ENCODE measurements at regions not wholly inside any gene's neighbourhood (a gene's known extent, or its start where the extent isn't known, plus 50 kb on each side); places are given as distances from the start of the nearest gene placed in this dataset.

DNA sequence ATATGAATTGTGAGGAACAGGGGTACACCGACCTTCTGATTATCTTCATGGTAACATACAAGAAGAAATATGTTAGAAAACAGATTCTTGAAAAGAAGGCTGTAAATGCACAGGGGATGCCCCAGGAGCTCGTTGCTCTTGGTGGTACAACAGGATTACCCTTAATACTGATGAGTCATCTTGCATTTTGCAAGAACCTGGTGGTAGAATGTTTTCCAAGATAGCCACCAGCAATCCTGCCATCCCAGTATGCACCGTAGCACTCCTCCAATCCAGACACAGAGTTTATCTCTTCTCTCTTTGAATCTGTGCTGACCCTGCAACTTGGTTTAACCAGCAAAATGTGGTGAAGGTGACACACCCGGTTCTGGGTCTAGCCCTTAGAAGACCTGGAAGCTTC, 238.3 kb downstream of the EN1 start:
- no peak overlapping the region for H3K4me3 ChIP-seq (ENCODE audit: low read depth, low read length)
- H3K9ac ChIP-seq: no peak overlapping the region
- no peaks in the 10 kb centered on the region for H3K27me3 ChIP-seq (ENCODE audit: control insufficient read depth, insufficient read depth, low read length)
- no peak overlapping the region for H2AFZ ChIP-seq
- TF ChIP-seq CTCF (IDR thresholded peaks at IDR 0.05): no peak
- no peaks in the 10 kb centered on the region for H3K4me1 ChIP-seq
- H3K27ac ChIP-seq: no peak overlapping the region
- no peaks in the 10 kb centered on the region for H3K79me2 ChIP-seq
- no peaks in the 10 kb centered on the region for H3K36me3 ChIP-seq (ENCODE audit: control insufficient read depth, insufficient read depth, low read length)
- no peaks in the 10 kb centered on the region for H3K9me3 ChIP-seq (ENCODE audit: control insufficient read depth, low read length)
- H3K4me2 ChIP-seq (ENCODE audit: low read length): no peak overlapping the region

GRCh38 chr2:118607641-118608040, 239.8 kb downstream of the EN1 start:
- Histone ChIP-seq H3K4me2 (ENCODE audit: low read length) (no peak overlapping the region), H3K9me3 (ENCODE audit: control insufficient read depth, low read length) (no peaks in the 10 kb centered on the region), H3K9ac (no peak overlapping the region), H3K4me1 (no peaks in the 10 kb centered on the region), H3K27me3 (ENCODE audit: control insufficient read depth, insufficient read depth, low read length) (no peaks in the 10 kb centered on the region), H3K79me2 (no peaks in the 10 kb centered on the region), H3K36me3 (ENCODE audit: control insufficient read depth, insufficient read depth, low read length) (no peaks in the 10 kb centered on the region), H3K4me3 (ENCODE audit: low read depth, low read length) (no peak overlapping the region), H2AFZ (no peak overlapping the region), H3K27ac (no peak overlapping the region)
- TF ChIP-seq CTCF (IDR thresholded peaks at IDR 0.05): no peak

DNA sequence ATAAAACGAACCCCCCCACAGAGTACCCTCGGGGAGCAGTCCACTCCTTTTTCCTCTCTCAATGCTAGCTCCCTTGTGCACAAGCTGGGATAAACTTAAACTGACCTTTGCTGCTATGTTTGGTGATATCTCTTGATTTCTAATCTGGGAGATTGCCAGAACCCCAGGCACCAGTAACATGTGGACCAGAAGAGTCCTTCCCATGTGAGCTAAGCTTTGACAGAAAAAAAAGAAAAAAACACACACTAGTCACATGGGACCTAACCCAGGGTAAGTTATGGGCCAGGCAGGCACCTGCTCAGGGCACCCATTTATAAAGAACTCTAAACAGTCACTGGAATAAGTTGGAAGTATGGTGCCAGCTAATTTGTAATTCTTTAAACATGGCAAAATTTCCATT, 242.6 kb downstream of the EN1 start:
- TF ChIP-seq CTCF (IDR thresholded peaks at IDR 0.05): no peak

GRCh38 chr2:118604371-118604770, 243.1 kb downstream of the EN1 start:
- H3K79me2 ChIP-seq: no peaks in the 10 kb centered on the region
- no peaks in the 10 kb centered on the region for H3K4me1 ChIP-seq
- no peaks in the 10 kb centered on the region for H3K27me3 ChIP-seq (ENCODE audit: control insufficient read depth, insufficient read depth, low read length)
- no peaks in the 10 kb centered on the region for H3K9me3 ChIP-seq (ENCODE audit: control insufficient read depth, low read length)
- no peak overlapping the region for H3K4me2 ChIP-seq (ENCODE audit: low read length)
- TF ChIP-seq CTCF (IDR thresholded peaks at IDR 0.05): no peak
- H3K9ac ChIP-seq: no peak overlapping the region
- H3K4me3 ChIP-seq (ENCODE audit: low read depth, low read length): no peak overlapping the region
- H3K27ac ChIP-seq: no peak overlapping the region
- H3K36me3 ChIP-seq (ENCODE audit: control insufficient read depth, insufficient read depth, low read length): no peaks in the 10 kb centered on the region
- no peak overlapping the region for H2AFZ ChIP-seq

More for the DNA sequence above, 242.6 kb downstream of the EN1 start:
- no peak overlapping the region for H3K4me2 ChIP-seq (ENCODE audit: low read length)
- no peaks in the 10 kb centered on the region for H3K4me1 ChIP-seq
- H3K9me3 ChIP-seq (ENCODE audit: control insufficient read depth, low read length): no peaks in the 10 kb centered on the region
- H3K79me2 ChIP-seq: no peaks in the 10 kb centered on the region
- no peak overlapping the region for H2AFZ ChIP-seq
- H3K9ac ChIP-seq: no peak overlapping the region
- no peaks in the 10 kb centered on the region for H3K36me3 ChIP-seq (ENCODE audit: control insufficient read depth, insufficient read depth, low read length)
- no peak overlapping the region for H3K4me3 ChIP-seq (ENCODE audit: low read depth, low read length)
- H3K27me3 ChIP-seq (ENCODE audit: control insufficient read depth, insufficient read depth, low read length): no peaks in the 10 kb centered on the region
- no peak overlapping the region for H3K27ac ChIP-seq

DNA sequence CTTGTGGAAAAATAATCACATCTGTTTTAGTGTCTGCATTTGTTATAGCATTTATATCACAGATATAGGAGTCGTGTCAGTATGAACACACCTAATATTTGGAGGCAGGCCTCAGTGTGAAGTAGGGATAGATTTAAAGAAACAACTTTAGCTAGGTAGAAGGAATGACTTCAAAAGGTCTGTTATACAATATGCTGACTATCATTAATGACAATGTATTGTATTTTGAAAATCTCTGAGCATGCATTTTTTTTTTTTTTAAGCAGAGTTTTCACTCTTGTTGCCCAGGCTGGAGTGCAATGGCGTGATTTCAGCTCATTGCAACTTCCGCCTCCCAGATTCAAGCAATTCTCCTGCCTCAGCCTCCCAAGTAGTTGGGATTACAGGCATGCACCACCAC, 248.3 kb downstream of the EN1 start:
- no peaks in the 10 kb centered on the region for H3K9me3 ChIP-seq (ENCODE audit: control insufficient read depth, low read length)
- no peaks in the 10 kb centered on the region for H3K79me2 ChIP-seq
- H3K9ac ChIP-seq: no peak overlapping the region
- H3K36me3 ChIP-seq (ENCODE audit: control insufficient read depth, insufficient read depth, low read length): no peaks in the 10 kb centered on the region
- H3K27me3 ChIP-seq (ENCODE audit: control insufficient read depth, insufficient read depth, low read length): no peaks in the 10 kb centered on the region
- H3K4me3 ChIP-seq (ENCODE audit: low read depth, low read length): no peak overlapping the region
- TF ChIP-seq CTCF (IDR thresholded peaks at IDR 0.05): no peak
- no peak overlapping the region for H3K4me2 ChIP-seq (ENCODE audit: low read length)
- no peak overlapping the region for H3K27ac ChIP-seq
- no peak overlapping the region for H2AFZ ChIP-seq
- H3K4me1 ChIP-seq: no peaks in the 10 kb centered on the region

All from parathyroid adenoma (tissue), 2 donors.